Activated T-cell treated with anti-CD3 and anti-CD28 coated beads for 4 hours (primary cell): ENCODE measurements at regions not wholly inside any gene's neighbourhood (a gene's known extent, or its start where the extent isn't known, plus 50 kb on each side); places are given as distances from the start of the nearest gene placed in this dataset.

Experiments
- DNase-seq: peaks from one replicate; pipeline ENCODE4 v3.0.0-alpha.2; 2020

- no peak for DNase-seq
Measured at GRCh38 chr16:6993544-6993943, 339.1 kb upstream of the RBFOX1 start.

GRCh38 chr16:6988846-6989245, 343.8 kb upstream of the RBFOX1 start:
- no peak for DNase-seq

GRCh38 chr16:6977916-6978315, 354.7 kb upstream of the RBFOX1 start:
- DNase-seq: no peak

GRCh38 chr16:6977291-6977690, 355.4 kb upstream of the RBFOX1 start:
- no peak for DNase-seq

- DNase-seq: no peak
Measured at GRCh38 chr16:6976716-6977115, 355.9 kb upstream of the RBFOX1 start.

GRCh38 chr16:6970171-6970857, 362.3 kb upstream of the RBFOX1 start:
- no peak for DNase-seq

GRCh38 chr16:6969594-6969993, 363.1 kb upstream of the RBFOX1 start:
- no peak for DNase-seq

GRCh38 chr16:6967796-6968320, 364.8 kb upstream of the RBFOX1 start:
- DNase-seq: no peak

GRCh38 chr16:6966925-6967324, 365.7 kb upstream of the RBFOX1 start:
- DNase-seq: no peak

- DNase-seq: no peak
Measured at GRCh38 chr16:6964679-6965078, 368.0 kb upstream of the RBFOX1 start.

GRCh38 chr16:6961704-6962103, 370.9 kb upstream of the RBFOX1 start:
- DNase-seq: no peak

- DNase-seq: no peak
Measured at GRCh38 chr16:6958184-6958583, 374.5 kb upstream of the RBFOX1 start.

- no peak for DNase-seq
Measured at GRCh38 chr16:6957681-6958080, 375.0 kb upstream of the RBFOX1 start.

- DNase-seq: no peak
Measured at GRCh38 chr16:6956511-6956910, 376.1 kb upstream of the RBFOX1 start.

- DNase-seq: no peak
Measured at GRCh38 chr16:6955303-6955702, 377.3 kb upstream of the RBFOX1 start.

- DNase-seq: no peak
Measured at GRCh38 chr16:6949240-6949639, 383.4 kb upstream of the RBFOX1 start.

GRCh38 chr16:6947291-6947690, 385.4 kb upstream of the RBFOX1 start:
- DNase-seq: no peak

GRCh38 chr16:6946802-6947201, 385.8 kb upstream of the RBFOX1 start:
- no peak for DNase-seq

GRCh38 chr16:6946106-6946505, 386.5 kb upstream of the RBFOX1 start:
- DNase-seq: no peak

- DNase-seq: no peak
Measured at GRCh38 chr16:6940968-6941367, 391.7 kb upstream of the RBFOX1 start.

- no peak for DNase-seq
Measured at GRCh38 chr16:6937641-6938040, 395.0 kb upstream of the RBFOX1 start.

GRCh38 chr16:6932871-6933385, 399.7 kb upstream of the RBFOX1 start:
- no peak for DNase-seq

GRCh38 chr16:6929868-6930267, 402.8 kb upstream of the RBFOX1 start:
- DNase-seq: no peak

- no peak for DNase-seq
Measured at GRCh38 chr16:6926762-6927161, 405.9 kb upstream of the RBFOX1 start.

- DNase-seq: no peak
Measured at GRCh38 chr16:6926341-6926740, 406.3 kb upstream of the RBFOX1 start.
